ENCODE measurements at regions not wholly inside any gene's neighbourhood (a gene's known extent, or its start where the extent isn't known, plus 50 kb on each side); places are given as distances from the start of the nearest gene placed in this dataset.

DNA sequence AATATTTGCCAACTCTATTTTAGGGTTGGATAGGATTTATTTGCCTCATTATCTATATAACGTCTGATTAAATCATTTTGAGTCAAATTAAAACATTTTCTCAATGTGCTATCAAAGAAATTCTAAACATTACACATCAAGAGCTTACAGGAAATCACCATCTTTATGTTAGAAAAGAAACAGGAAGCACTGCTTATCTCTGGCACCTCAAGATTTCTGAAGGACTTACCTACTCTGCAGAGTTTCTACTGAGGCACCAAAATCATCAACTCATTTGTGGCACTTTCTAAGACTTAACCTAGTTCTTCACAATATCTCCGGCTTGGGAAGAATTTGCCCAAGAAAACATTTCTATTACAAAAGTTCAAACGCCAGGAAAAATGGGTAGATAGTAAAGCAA is 181.3 kb upstream of the EOMES start:
- no peak for DNase-seq (ENCODE audit: low read depth in 2 of 2)
- no peak overlapping the region for H3K4me3 ChIP-seq (replicated peaks in 1 of 2; ENCODE audit: low read depth in 2 of 2, low read length in 2 of 2)
- TF ChIP-seq, protein P1, sequence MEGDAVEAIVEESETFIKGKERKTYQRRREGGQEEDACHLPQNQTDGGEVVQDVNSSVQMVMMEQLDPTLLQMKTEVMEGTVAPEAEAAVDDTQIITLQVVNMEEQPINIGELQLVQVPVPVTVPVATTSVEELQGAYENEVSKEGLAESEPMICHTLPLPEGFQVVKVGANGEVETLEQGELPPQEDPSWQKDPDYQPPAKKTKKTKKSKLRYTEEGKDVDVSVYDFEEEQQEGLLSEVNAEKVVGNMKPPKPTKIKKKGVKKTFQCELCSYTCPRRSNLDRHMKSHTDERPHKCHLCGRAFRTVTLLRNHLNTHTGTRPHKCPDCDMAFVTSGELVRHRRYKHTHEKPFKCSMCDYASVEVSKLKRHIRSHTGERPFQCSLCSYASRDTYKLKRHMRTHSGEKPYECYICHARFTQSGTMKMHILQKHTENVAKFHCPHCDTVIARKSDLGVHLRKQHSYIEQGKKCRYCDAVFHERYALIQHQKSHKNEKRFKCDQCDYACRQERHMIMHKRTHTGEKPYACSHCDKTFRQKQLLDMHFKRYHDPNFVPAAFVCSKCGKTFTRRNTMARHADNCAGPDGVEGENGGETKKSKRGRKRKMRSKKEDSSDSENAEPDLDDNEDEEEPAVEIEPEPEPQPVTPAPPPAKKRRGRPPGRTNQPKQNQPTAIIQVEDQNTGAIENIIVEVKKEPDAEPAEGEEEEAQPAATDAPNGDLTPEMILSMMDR (IDR thresholded peaks at IDR 0.05; ENCODE audit: low read depth, low read length): no peak

DNA sequence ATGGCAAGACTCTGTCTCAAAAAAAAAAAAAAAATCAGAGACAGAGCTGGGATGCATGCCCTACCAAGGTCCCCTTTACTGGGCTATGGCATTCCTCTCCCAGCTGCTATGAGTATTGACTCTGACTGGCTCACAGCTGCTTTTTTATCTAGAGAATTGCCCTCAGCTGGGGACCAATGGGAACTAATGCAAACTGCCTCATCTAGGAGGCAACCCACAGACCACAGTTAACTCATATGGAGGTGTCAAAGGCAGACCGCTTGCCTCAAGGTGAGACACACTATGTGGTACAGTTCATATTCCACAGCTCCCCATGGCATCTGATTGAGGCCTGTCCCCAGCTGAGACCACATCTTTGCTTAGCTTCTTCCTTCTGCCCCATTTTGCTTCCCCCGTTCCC is 183.5 kb upstream of the EOMES start:
- TF ChIP-seq, protein P1 (IDR thresholded peaks at IDR 0.05; ENCODE audit: low read depth, low read length): no peak
- H3K4me3 ChIP-seq (replicated peaks in 1 of 2; ENCODE audit: low read depth in 2 of 2, low read length in 2 of 2): no peak overlapping the region
- DNase-seq (ENCODE audit: low read depth in 2 of 2): no peak

DNA sequence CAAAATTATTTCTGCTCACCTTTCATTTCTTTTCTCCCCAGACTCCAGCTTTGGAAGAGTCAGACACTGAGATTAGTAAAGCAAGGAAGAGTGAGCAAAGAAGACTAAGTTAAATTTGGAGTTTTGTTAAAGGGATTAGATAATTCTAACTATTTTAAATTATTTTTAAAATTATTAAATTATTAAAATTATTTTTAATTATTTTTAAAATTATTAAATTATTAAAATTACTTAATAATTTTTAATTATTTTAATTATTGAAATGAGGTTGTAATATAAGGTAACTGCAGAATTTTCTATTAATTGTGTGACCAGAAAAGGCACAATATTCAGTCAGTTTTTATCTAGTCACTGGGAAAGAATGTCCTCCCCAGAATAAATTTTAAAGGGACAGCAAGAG is 185.0 kb upstream of the EOMES start:
- no peak for DNase-seq (ENCODE audit: low read depth in 2 of 2)
- H3K4me3 ChIP-seq (replicated peaks in 1 of 2; ENCODE audit: low read depth in 2 of 2, low read length in 2 of 2): no peak overlapping the region
- TF ChIP-seq, protein P1 (IDR thresholded peaks at IDR 0.05; ENCODE audit: low read depth, low read length): no peak

DNA sequence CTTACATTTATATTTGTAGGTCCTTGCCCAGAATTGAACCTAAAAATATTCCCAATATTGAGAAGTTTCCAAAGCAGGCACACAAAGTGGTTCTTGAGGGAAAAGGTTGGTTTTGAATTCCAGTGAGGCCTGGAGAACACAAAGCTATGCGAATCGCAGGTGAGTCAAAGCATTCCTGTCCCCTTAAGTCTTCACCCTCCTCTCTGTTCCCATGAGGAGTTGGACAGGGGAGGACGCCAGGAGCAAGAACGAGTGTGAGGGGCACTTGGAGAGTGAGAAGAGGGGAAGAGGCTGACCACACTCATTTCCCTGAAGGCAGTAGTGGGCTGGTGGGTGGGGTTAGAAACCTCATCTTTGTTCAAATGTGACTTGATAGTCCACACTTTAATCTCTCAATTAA is 185.8 kb upstream of the EOMES start:
- TF ChIP-seq, protein P1 (IDR thresholded peaks at IDR 0.05; ENCODE audit: low read depth, low read length): no peak
- no peak for DNase-seq (ENCODE audit: low read depth in 2 of 2)
- no peak overlapping the region for H3K4me3 ChIP-seq (replicated peaks in 1 of 2; ENCODE audit: low read depth in 2 of 2, low read length in 2 of 2)

DNA sequence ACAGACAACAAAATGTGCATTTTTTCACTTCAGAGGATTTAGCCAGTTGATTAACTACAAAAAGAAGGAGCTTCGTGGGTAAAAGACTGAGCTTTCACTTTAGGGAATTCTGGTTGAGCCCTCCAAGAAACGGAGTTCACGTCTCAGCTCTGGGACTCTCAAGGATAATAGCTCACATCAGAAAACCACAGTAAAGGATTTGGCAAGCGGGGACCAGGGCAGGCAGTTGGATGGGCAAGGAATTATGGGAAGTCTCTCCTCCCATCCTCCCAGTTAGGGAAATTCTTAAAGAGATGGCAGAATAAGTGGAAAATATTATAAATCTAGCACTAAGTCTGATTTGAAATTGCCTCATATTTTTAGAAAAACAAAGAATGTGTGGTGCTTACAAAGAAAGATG is 188.3 kb upstream of the EOMES start:
- H3K4me3 ChIP-seq (replicated peaks in 1 of 2; ENCODE audit: low read depth in 2 of 2, low read length in 2 of 2): no peak overlapping the region
- TF ChIP-seq, protein P1 (IDR thresholded peaks at IDR 0.05; ENCODE audit: low read depth, low read length): no peak
- DNase-seq (ENCODE audit: low read depth in 2 of 2): peak; percentile 18 to 24

DNA sequence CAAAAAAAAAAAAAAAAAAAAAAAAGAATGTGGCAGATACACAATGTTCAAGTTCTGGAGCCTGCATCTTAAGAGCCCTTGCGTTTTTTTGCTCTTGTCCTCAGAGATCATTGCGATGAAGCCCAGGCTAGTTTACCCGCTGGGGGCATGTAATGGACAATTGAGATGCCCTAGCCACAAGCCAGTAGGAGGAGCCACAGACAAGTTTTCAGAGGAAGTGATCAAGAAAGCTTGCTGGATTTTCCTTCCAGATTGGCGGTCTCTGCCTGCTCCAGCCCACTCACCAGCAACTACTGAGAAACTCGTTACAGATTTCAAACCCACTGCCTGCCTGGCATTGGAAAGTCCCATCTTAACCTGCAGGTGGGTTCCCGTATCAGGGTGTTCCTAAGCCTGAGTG is 192.1 kb upstream of the EOMES start:
- H3K4me3 ChIP-seq (replicated peaks in 1 of 2; ENCODE audit: low read depth in 2 of 2, low read length in 2 of 2): no peak overlapping the region
- peak; percentile 8 to 28 for DNase-seq (ENCODE audit: low read depth in 2 of 2)
- TF ChIP-seq, protein P1 (IDR thresholded peaks at IDR 0.05; ENCODE audit: low read depth, low read length): peak; percentile 26

DNA sequence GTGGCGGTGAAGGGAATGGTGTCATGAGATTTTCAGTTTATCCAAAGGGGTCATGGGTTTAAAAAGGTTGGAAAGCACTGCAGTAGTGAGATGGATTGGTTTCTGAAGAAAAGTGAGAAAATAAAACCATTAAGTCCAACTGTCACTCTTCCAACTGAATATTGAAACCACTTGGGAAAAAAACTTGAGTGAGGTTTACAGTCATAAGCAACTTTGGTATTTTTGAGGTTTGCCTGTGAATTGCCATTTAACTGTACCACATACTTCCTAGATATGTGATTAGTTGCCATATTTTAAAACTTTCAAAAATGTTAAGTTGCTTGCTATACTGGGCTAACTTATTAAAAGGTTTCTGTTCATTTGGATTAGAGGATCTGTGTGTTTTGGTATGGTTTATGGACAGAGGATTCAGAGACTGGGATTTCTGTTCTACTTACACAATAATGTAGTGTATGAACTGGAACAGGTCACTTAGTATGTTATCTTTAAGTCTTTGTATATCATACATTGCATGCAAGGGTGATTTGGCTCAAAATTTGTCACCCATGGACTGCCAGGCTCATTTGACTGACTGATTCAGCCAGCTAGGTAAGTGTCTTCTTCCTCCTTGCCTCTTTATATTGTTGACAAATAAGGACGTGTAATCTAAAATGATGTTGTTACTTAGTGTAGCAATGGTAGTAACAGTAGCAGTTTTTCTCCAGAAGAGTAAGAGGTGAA is 201.4 kb upstream of the EOMES start:
- TF ChIP-seq, protein P1 (IDR thresholded peaks at IDR 0.05; ENCODE audit: low read depth, low read length): no peak

More for the DNA sequence above, 201.4 kb upstream of the EOMES start:
- no peak for DNase-seq (ENCODE audit: low read depth in 2 of 2)
- no peak overlapping the region for H3K4me3 ChIP-seq (replicated peaks in 1 of 2; ENCODE audit: low read depth in 2 of 2, low read length in 2 of 2)

All from cardiac fibroblast (primary cell).